GM18499 (cell line): ENCODE measurements at regions not wholly inside any gene's neighbourhood (a gene's known extent, or its start where the extent isn't known, plus 50 kb on each side); places are given as distances from the start of the nearest gene placed in this dataset.

Experiments used
- ATAC-seq: cut with Tn5 transposase; IDR thresholded peaks from one replicate; pipeline ENCODE4 v1.9.1; 2021; ENCODE audit warnings: moderate number of reproducible peaks; ENCODE audit not compliant: insufficient read depth, unreplicated experiment

GRCh38 chr3:117477214-117477755 is 767.7 kb downstream of the TUSC7 start:
- no peak for ATAC-seq

- ATAC-seq: peak; percentile 91
Measured at GRCh38 chr3:117479095-117479494, 769.5 kb downstream of the TUSC7 start.

- no peak for ATAC-seq
Measured at GRCh38 chr3:117480525-117480924, 770.9 kb downstream of the TUSC7 start.

- ATAC-seq: no peak
Measured at GRCh38 chr3:117480972-117481371, 771.4 kb downstream of the TUSC7 start.

GRCh38 chr3:117483839-117484238 is 774.3 kb downstream of the TUSC7 start:
- ATAC-seq: no peak

- no peak for ATAC-seq
Measured at GRCh38 chr3:117485841-117486240, 776.3 kb downstream of the TUSC7 start.

GRCh38 chr3:117486719-117487716 is 777.4 kb downstream of the TUSC7 start:
- peak; percentile 80 for ATAC-seq

- ATAC-seq: no peak
Measured at GRCh38 chr3:117488983-117489382, 779.4 kb downstream of the TUSC7 start.

- ATAC-seq: no peak
Measured at GRCh38 chr3:117489663-117490079, 780.1 kb downstream of the TUSC7 start.

GRCh38 chr3:117490716-117491115 is 781.1 kb downstream of the TUSC7 start:
- ATAC-seq: no peak

- ATAC-seq: no peak
Measured at GRCh38 chr3:117495620-117496019, 786.0 kb downstream of the TUSC7 start.

- ATAC-seq: no peak
Measured at GRCh38 chr3:117499189-117499870, 789.8 kb downstream of the TUSC7 start.

GRCh38 chr3:117507958-117508357 is 798.4 kb downstream of the TUSC7 start:
- ATAC-seq: no peak

GRCh38 chr3:117509858-117510257 is 800.3 kb downstream of the TUSC7 start:
- no peak for ATAC-seq

- ATAC-seq: no peak
Measured at GRCh38 chr3:117510396-117510795, 800.8 kb downstream of the TUSC7 start.

GRCh38 chr3:117512975-117513374 is 803.4 kb downstream of the TUSC7 start:
- no peak for ATAC-seq

- ATAC-seq: no peak
Measured at GRCh38 chr3:117515309-117515708, 805.7 kb downstream of the TUSC7 start.

- no peak for ATAC-seq
Measured at GRCh38 chr3:117518364-117518763, 808.8 kb downstream of the TUSC7 start.

GRCh38 chr3:117519776-117520175 is 810.2 kb downstream of the TUSC7 start:
- no peak for ATAC-seq

GRCh38 chr3:117520582-117520981 is 811.0 kb downstream of the TUSC7 start:
- no peak for ATAC-seq

GRCh38 chr3:117523418-117523817 is 813.8 kb downstream of the TUSC7 start:
- ATAC-seq: no peak
